CD4-positive, alpha-beta T cell treated with Interleukin-21 for 1 hour (primary cell): ENCODE measurements at regions not wholly inside any gene's neighbourhood (a gene's known extent, or its start where the extent isn't known, plus 50 kb on each side); places are given as distances from the start of the nearest gene placed in this dataset.
"Not testable (repeated sequence)": the region's sequence is repeated elsewhere in the genome, so short reads cannot be mapped to it uniquely, and the experiment has no call there.

Source experiments
- DNase-seq: peaks from one replicate; pipeline ENCODE4 v3.0.0-alpha.2; 2020

DNA sequence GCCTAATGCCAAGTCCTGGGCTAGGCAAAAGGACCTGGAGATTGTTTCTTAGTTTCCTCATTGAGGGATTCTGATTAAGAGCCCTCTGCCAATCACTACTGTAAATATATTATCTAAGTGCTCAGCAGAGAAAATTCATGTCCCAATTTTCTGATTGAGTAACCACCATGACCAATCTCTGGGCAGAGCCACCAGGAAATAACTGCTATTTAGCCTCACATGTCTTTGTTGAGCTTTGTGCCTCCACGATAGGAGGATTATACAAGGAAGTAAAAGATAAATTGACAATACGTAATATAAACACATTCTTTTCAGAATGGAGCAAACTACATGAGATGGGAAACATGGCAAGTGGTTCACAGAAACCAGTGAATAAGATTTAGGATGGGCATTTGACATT is 396.1 kb upstream of the PAPPA start:
- DNase-seq: no peak

- no peak for DNase-seq
Observed at GRCh38 chr9:115758441-115758840, 395.1 kb upstream of the PAPPA start.

- DNase-seq: no peak
Observed at GRCh38 chr9:115759426-115759825, 394.2 kb upstream of the PAPPA start.

- no peak for DNase-seq
Observed at GRCh38 chr9:115764645-115765044, 388.9 kb upstream of the PAPPA start.

- DNase-seq: no peak
Observed at GRCh38 chr9:115765060-115765459, 388.5 kb upstream of the PAPPA start.

GRCh38 chr9:115766370-115766955 is 387.1 kb upstream of the PAPPA start:
- no peak for DNase-seq

DNA sequence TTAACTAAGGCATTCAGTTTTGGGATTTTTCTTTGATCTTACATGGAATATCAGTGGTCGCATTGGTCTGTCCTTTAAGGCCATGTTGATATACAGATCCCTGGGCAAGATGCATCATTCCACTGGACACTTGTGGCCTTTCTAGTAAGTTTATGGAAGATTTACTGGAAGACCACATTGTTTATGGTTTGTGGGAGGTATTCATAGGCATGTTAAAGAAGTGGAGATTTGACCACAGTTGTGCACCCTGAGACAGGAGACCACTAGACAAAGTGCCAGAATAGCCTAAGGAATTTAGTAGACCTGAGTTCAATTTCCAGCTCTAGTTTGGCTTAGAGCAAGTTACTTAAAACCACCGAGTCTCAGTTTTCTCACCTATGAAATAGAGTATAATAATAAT is 383.1 kb upstream of the PAPPA start:
- no peak for DNase-seq

DNA sequence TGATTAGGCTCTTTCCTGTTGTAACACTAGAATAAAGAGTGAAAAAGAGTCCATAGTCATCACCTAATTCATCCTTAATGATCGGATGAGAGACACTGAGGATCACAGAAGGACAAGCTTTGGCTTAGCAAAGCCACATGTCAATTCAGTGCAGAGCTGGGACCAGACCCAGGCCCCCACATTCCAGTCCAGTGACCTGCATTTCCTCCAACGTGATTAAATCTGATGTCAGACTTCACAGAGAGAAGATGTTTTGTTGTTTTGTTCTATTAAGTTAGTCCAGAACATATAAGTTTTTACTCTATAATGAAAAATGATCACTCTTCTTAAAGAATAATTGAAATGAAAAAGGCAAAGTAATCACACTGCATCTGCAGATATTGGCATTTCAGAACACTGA is 377.9 kb upstream of the PAPPA start:
- no peak for DNase-seq

- DNase-seq: no peak
Observed at GRCh38 chr9:115777610-115778009, 376.0 kb upstream of the PAPPA start.

- DNase-seq: no peak
Observed at GRCh38 chr9:115781070-115781736, 372.4 kb upstream of the PAPPA start.

- no peak for DNase-seq
Observed at GRCh38 chr9:115786321-115786720, 367.3 kb upstream of the PAPPA start.

GRCh38 chr9:115790520-115790919 is 363.1 kb upstream of the PAPPA start:
- DNase-seq: no peak

- no peak for DNase-seq
Observed at GRCh38 chr9:115794921-115795475, 358.6 kb upstream of the PAPPA start.

DNA sequence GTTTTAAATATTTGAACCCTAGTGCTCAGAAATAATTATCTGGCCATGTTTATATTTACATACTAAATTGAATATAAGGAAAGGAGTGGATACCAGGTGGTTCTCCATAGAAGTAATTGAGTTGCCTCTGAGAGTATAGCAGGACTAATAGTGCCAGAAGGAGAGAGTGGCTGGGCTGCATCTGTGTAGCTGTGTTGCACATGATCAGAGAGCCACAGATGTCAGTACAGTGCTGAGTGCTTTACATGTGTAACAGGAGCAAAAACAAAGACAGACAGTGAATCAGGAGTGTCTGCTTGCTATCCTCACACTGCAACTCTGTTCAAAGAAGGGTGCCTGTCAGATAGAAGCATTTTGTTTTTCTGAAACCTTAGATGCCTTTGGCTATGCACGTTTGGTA is 353.9 kb upstream of the PAPPA start:
- no peak for DNase-seq

- no peak for DNase-seq
Observed at GRCh38 chr9:115804206-115804605, 349.4 kb upstream of the PAPPA start.

DNA sequence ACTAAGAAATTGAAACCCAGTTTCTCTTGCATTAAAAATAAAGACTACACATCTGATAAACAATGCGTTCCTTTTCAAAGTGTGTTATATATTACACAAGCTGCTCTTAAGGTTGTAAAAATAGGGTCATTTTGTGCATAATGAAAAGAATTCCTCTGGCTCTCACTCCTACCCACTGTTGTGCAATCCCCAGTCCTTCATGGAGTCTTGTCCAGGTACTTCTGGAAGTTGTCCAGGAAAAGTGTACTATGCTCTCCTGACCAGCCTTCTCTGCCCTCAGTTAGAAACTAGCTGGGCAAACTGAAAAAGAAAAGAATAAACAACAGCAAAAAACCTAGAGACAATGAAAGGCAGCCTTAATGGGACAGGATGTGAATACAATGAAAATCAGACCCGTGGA is 345.5 kb upstream of the PAPPA start:
- no peak for DNase-seq

- DNase-seq: no peak
Observed at GRCh38 chr9:115808695-115809094, 344.9 kb upstream of the PAPPA start.

DNA sequence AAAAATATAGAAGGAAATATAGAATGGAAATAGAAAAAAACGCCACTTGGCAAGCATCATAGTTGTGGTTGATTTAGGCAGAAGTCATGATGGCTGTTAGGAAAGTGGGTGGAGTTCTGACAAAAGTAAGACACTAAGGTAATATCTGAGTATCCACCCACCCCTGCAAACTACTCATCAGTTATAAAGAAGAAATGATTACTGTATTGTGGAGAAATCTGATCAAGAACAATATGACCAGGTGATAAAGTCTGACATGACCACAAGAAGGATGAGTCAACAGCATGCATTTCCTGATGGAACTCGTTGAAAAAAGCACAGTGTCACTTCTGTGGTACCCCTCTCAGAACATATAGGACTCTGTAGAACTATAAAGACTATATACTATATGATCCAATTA is 343.4 kb upstream of the PAPPA start:
- no peak for DNase-seq

DNA sequence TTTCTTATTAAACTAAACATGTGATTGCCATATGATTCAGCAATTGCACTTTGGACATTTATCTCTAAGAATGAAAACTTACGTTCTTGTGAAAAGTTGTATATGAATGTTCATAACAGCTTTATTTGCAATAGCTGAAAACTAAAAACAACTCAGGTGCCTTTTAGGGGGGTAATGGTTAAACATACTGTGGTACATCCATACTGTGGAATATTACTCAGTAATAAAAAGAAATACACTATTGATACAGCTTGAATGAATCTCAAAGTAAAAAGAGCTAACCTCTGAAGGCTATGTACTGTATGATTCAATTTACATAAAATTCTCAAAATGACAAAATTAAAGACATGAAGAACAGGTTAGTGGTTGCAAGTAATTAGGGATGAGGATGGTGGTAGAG is 339.5 kb upstream of the PAPPA start:
- DNase-seq: no peak

DNA sequence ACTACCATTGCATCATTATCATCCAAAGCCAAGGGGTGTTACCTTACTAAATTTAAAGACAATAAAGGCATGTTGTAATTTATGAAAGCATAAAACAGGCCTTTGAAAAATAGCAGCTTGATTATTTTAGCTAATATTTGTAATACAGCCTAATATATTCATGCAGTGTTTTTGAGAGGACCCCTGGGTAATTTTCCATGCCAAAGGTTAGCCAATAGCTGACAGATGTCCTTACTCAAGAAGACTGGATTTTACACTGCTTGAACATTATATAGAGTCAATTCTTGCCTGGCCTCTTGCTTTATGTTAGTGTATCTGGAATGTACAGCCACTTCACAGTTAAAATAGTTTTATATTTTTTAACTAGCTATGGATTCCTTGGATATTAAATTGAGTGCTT is 337.8 kb upstream of the PAPPA start:
- DNase-seq: no peak

- not testable (repeated sequence) for DNase-seq
Observed at GRCh38 chr9:115818651-115819050, 334.9 kb upstream of the PAPPA start.

DNA sequence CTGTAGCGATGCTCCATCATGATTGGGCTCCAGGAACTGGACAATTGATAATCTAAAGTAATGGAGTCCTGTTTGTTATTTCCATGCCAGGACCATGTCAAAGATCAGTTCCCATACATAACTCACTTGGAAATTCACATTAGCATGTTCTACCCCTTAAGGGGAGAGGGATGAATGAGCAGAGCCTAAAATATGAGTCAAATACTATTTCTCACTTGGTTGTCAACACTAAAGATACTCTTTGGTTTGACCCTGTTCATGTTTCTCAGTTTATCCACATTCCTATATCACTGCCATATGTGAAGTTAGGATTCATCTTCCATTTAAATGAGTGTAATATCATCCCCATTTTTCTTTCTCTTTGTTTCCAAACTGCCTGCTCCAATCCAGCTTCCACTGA is 321.6 kb upstream of the PAPPA start:
- DNase-seq: no peak

- no peak for DNase-seq
Observed at GRCh38 chr9:115837618-115838017, 316.0 kb upstream of the PAPPA start.

- no peak for DNase-seq
Observed at GRCh38 chr9:115838417-115838816, 315.2 kb upstream of the PAPPA start.

DNA sequence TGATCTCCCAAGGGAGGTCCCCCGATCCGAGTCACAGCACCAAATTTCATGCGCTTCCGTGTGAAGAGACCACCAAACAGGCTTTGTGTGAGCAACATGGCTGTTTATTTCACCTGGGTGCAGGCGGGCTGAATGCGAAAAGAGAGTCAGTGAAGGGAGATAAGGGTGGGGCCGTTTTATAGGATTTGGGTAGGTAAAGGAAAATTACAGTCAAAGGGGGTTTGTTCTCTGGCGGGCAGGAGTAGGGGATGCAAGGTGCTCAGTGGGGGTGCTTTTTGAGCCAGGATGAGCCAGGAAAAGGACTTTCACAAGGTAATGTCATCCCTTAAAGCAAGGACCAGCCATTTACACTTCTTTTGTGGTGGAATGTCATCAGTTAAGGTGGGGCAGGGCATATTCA is 309.2 kb upstream of the PAPPA start:
- DNase-seq: not testable (repeated sequence)
